Heart left ventricle (tissue), 16 donors: ENCODE measurements at regions not wholly inside any gene's neighbourhood (a gene's known extent, or its start where the extent isn't known, plus 50 kb on each side); places are given as distances from the start of the nearest gene placed in this dataset.

Experiments used
- ATAC-seq, 4 donors: fragments of 200-7000 bp; cut with Tn5 transposase; one replicate each; pipeline ENCODE4 v1.9.1; 2020 to 2022; ENCODE audit warnings: moderate library complexity in 4 of 4, mild to moderate bottlenecking in 3 of 4, moderate number of reproducible peaks in 1 of 4
- DNase-seq, 5 donors: peaks; one replicate each; pipeline ENCODE4 v3.0.0-alpha.2; 2020
- H3K27ac ChIP-seq, 12 donors: fragments of 200-600 bp; sonication (generic) in 4 of 12; one replicate each; pipeline versions ENCODE4 v1.5.0 to v1.8.0; 2016 to 2022; ENCODE audit warnings: mild to moderate bottlenecking in 2 of 12
- H3K27me3 ChIP-seq, 9 donors: fragments of 200-600 bp; sonication (generic) in 2 of 9; one replicate each; pipeline versions ENCODE4 v1.5.1 to v1.8.0; 2016 to 2022; ENCODE audit warnings: mild to moderate bottlenecking in 3 of 9
- H3K36me3 ChIP-seq, 9 donors: fragments of 200-600 bp; sonication (generic) in 2 of 9; one replicate each; pipeline versions ENCODE4 v1.5.0 to v1.8.0; 2018 to 2022; ENCODE audit warnings: mild to moderate bottlenecking in 2 of 9
- H3K4me1 ChIP-seq, 12 donors: fragments of 200-600 bp; sonication (generic) in 4 of 12; one replicate each; pipeline versions ENCODE4 v1.5.0 to v1.8.0; 2016 to 2022; ENCODE audit warnings: mild to moderate bottlenecking in 3 of 12
- H3K4me3 ChIP-seq, 12 donors: fragments of 200-600 bp; sonication (generic) in 4 of 12; one replicate each; pipeline versions ENCODE4 v1.5.0 to v1.8.0; 2017 to 2022; ENCODE audit warnings: mild to moderate bottlenecking in 9 of 12, moderate library complexity in 4 of 12
- H3K9me3 ChIP-seq, 12 donors: fragments of 200-600 bp; sonication (generic) in 4 of 12; one replicate each; pipeline versions ENCODE4 v1.5.0 to v1.8.0; 2016 to 2022; ENCODE audit warnings: mild to moderate bottlenecking in 1 of 12
- CTCF ChIP-seq, 12 donors: fragments of 200-600 bp; sonication (generic) in 4 of 12; IDR thresholded peaks; one replicate each; pipeline versions ENCODE4 v1.5.0 to v1.8.0; 2018 to 2022; ENCODE audit warnings: antibody characterized with exemption in 12 of 12, mild to moderate bottlenecking in 5 of 12
- POLR2A ChIP-seq, 2 donors: fragments of 450-650 bp; IDR thresholded peaks; one replicate each; pipeline ENCODE4 v1.6.1; 2017; ENCODE audit warnings: antibody characterized with exemption in 2 of 2, mild to moderate bottlenecking in 2 of 2, moderate library complexity in 2 of 2
- WGBS, 4 donors: extraction: QIAGEN DNeasy Blood & Tissue Kit in 2 of 4; methylation state at CpG; one replicate each; pipeline versions ENCODE4 v1.1.5 to v1.1.7; 2013 to 2018; 5-methylcytosine and 5-hydroxymethylcytosine counted together
- intact Hi-C, 10 donors: fragments of 100-400 bp; cut with DNase I; formaldehyde crosslinking; loops; one replicate each; pipeline versions ENCODE4 v1.11.1 to v1.14.2; 2022
- donor health status: ischemic (EF 13 %, LVEDD 7.1; RV severe dilation, severe dysfunction).
- donor health status: healthy with polysubstance abuse.
- donor health status: DM: no; HTN: yes; CAD: no.
- donor health status: DM: no; HTN: no; CAD: no.
- donor health status: ischemic (EF 25% LVEDD 6.9; RV normal size, moderate dysfunction).
- donor health status: ischemic (EF 25% LVEDD 5.7; RV mildly dilated, moderate dysfunction).
- donor health status: healthy.
- donor health status: DM: yes; HTN: yes; CAD: no.
- donor health status: ischemic (EF 35%, LVEDD 5.7; RV mildly dilated, moderate dysfunction).
- donor health status: nonischemic (EF 11% LVEDD 7.7; RV severe dilation, severe dysfunction).
- donor health status: DM: yes; HTN: yes; CAD: no.
- donor health status: PGD.
- donor health status: ischemic (EF 29% LVEDD 5.4; RV normal size, mild dysfunction).
- donor health status: nonischemic (EF 23%, LVEDD 6.1; RV moderate dilation, normal function).

- H3K4me1 ChIP-seq, result peaks cover 0 to 52% (median 12%) of the 10 kb centered on the region in 12 donors
- no peaks in the 10 kb centered on the region for H3K27me3 ChIP-seq
- H3K36me3 ChIP-seq, result no peaks in the 10 kb centered on the region
- 64 to 90% (median 85%) methylated on average over 6 of the region's 6 CpGs for WGBS, 4 donors
- ATAC-seq (no peak), DNase-seq (no peak)
- no peaks in the 10 kb centered on the region for H3K9me3 ChIP-seq
- H3K4me3 ChIP-seq, result no peak overlapping the region
- no peak for TF ChIP-seq POLR2A (IDR thresholded peaks at IDR 0.05)
- TF ChIP-seq CTCF (IDR thresholded peaks at IDR 0.05), result no peak
- peak overlapping the region in 1 of 12 donors; percentile 63 for H3K27ac ChIP-seq
- intact Hi-C loops, result loop anchor here in 2 of 10 donors (5.0 to 10.0 kb wide), 2 partner anchors 38 to 160 kb away; no protein-coding TSS in a partner anchor
Measured at GRCh38 chr12:93134175-93134890, 205.2 kb upstream of the EEA1 start.

GRCh38 chr12:93134893-93135285, 205.8 kb upstream of the EEA1 start:
- Histone ChIP-seq H3K36me3 (no peaks in the 10 kb centered on the region), H3K27me3 (no peaks in the 10 kb centered on the region), H3K4me1 (peaks cover 0 to 52% (median 12%) of the 10 kb centered on the region in 12 donors), H3K4me3 (no peak overlapping the region), H3K27ac (peak overlapping the region in 1 of 12 donors; percentile 63), H3K9me3 (no peaks in the 10 kb centered on the region)
- no peak for TF ChIP-seq CTCF (IDR thresholded peaks at IDR 0.05)
- no peak for TF ChIP-seq POLR2A (IDR thresholded peaks at IDR 0.05)
- intact Hi-C loops, result loop anchor here in 3 of 10 donors (5.0 to 10.0 kb wide), 2 partner anchors 37 to 160 kb away; no protein-coding TSS in a partner anchor
- ATAC-seq (no peak), DNase-seq (no peak)
- WGBS, 4 donors, result 95 to 97% (median 96%) methylated on average over 3 of the region's 3 CpGs

GRCh38 chr12:93135286-93136239, 206.5 kb upstream of the EEA1 start:
- 59 to 75% (median 71%) methylated on average over 6 of the region's 6 CpGs for WGBS, 4 donors
- no peak for ATAC-seq
- intact Hi-C loops, result loop anchor here in 2 of 10 donors (5.0 to 10.0 kb wide), 2 partner anchors 37 to 159 kb away; no protein-coding TSS in a partner anchor
- H3K4me3 ChIP-seq, result no peak overlapping the region
- no peaks in the 10 kb centered on the region for H3K27me3 ChIP-seq
- H3K9me3 ChIP-seq, result no peaks in the 10 kb centered on the region
- no peaks in the 10 kb centered on the region for H3K36me3 ChIP-seq
- peak overlapping the region in 1 of 12 donors; percentile 63 for H3K27ac ChIP-seq
- TF ChIP-seq CTCF (IDR thresholded peaks at IDR 0.05) (no peak), POLR2A (IDR thresholded peaks at IDR 0.05) (no peak)
- H3K4me1 ChIP-seq, result peaks cover 0 to 46% (median 10%) of the 10 kb centered on the region in 12 donors
- no peak for DNase-seq
